GM18907 (cell line): ENCODE measurements at regions not wholly inside any gene's neighbourhood (a gene's known extent, or its start where the extent isn't known, plus 50 kb on each side); places are given as distances from the start of the nearest gene placed in this dataset.
"Not testable (repeated sequence)": the region's sequence is repeated elsewhere in the genome, so short reads cannot be mapped to it uniquely, and the experiment has no call there.

ENCODE experiments used
- ATAC-seq: cut with Tn5 transposase; IDR thresholded peaks from one replicate; pipeline ENCODE4 v1.9.1; 2021; ENCODE audit warnings: mild to moderate bottlenecking, moderate library complexity; ENCODE audit not compliant: unreplicated experiment

GRCh38 chr2:111596808-111597705, 286.9 kb downstream of the ANAPC1 start:
- ATAC-seq: not testable (repeated sequence)

- ATAC-seq: not testable (repeated sequence)
Measured at GRCh38 chr2:111598944-111599343, 285.0 kb downstream of the ANAPC1 start.

- ATAC-seq: not testable (repeated sequence)
Measured at GRCh38 chr2:111602259-111602658, 281.7 kb downstream of the ANAPC1 start.

GRCh38 chr2:111605798-111606197, 278.2 kb downstream of the ANAPC1 start:
- ATAC-seq: not testable (repeated sequence)

GRCh38 chr2:111606632-111607031, 277.4 kb downstream of the ANAPC1 start:
- ATAC-seq: not testable (repeated sequence)

GRCh38 chr2:111609146-111609844, 274.7 kb downstream of the ANAPC1 start:
- not testable (repeated sequence) for ATAC-seq

- not testable (repeated sequence) for ATAC-seq
Measured at GRCh38 chr2:111610035-111610434, 274.0 kb downstream of the ANAPC1 start.

GRCh38 chr2:111616651-111617218, 267.3 kb downstream of the ANAPC1 start:
- no peak for ATAC-seq

- ATAC-seq: no peak
Measured at GRCh38 chr2:111617299-111618225, 266.4 kb downstream of the ANAPC1 start.

GRCh38 chr2:111618226-111618977, 265.6 kb downstream of the ANAPC1 start:
- no peak for ATAC-seq

- ATAC-seq: no peak
Measured at GRCh38 chr2:111618978-111619902, 264.8 kb downstream of the ANAPC1 start.

GRCh38 chr2:111620281-111620680, 263.7 kb downstream of the ANAPC1 start:
- ATAC-seq: no peak

GRCh38 chr2:111622859-111623258, 261.1 kb downstream of the ANAPC1 start:
- no peak for ATAC-seq

GRCh38 chr2:111623380-111623779, 260.6 kb downstream of the ANAPC1 start:
- no peak for ATAC-seq

- ATAC-seq: no peak
Measured at GRCh38 chr2:111624411-111625156, 259.4 kb downstream of the ANAPC1 start.

GRCh38 chr2:111625157-111625537, 258.8 kb downstream of the ANAPC1 start:
- ATAC-seq: not testable (repeated sequence)

- no peak for ATAC-seq
Measured at GRCh38 chr2:111626037-111626864, 257.7 kb downstream of the ANAPC1 start.
